HEK293T (cell line): ENCODE measurements at regions not wholly inside any gene's neighbourhood (a gene's known extent, or its start where the extent isn't known, plus 50 kb on each side); places are given as distances from the start of the nearest gene placed in this dataset.

Experiments
- CTCF ChIA-PET: fragments of 350-600 bp; formaldehyde crosslinking; extraction: SDS; loops from one replicate; lab custom pipeline; 2021; ENCODE audit warnings: antibody characterized with exemption, inconsistent platforms; lab: Yijun Ruan, JAX
- POLR2A ChIA-PET: fragments of 350-600 bp; formaldehyde crosslinking; extraction: SDS; loops from one replicate; lab custom pipeline; 2020; ENCODE audit warnings: antibody characterized with exemption, inconsistent platforms; lab: Yijun Ruan, JAX
- DNase-seq: peaks from one replicate; pipeline ENCODE4 v3.0.0; 2012; ENCODE audit warnings: mixed read lengths; ENCODE audit errors: extremely low spot score
- ARNT ChIP-seq: fragments of 450-650 bp; IDR thresholded peaks from 2 replicates; pipeline ENCODE4 v1.6.1; 2017; ENCODE audit warnings: mild to moderate bottlenecking
- BHLHE40 ChIP-seq: fragments of 450-650 bp; IDR thresholded peaks from 2 replicates; pipeline ENCODE4 v1.6.1; 2016; ENCODE audit warnings: mild to moderate bottlenecking, moderate library complexity, borderline replicate concordance
- CTBP1 ChIP-seq: fragments of 450-650 bp; IDR thresholded peaks from 2 replicates; pipeline ENCODE4 v1.6.1; 2016; ENCODE audit warnings: borderline replicate concordance
- ELF4 ChIP-seq: fragments of 450-650 bp; IDR thresholded peaks from 2 replicates; pipeline ENCODE4 v1.6.1; 2017; ENCODE audit warnings: antibody characterized with exemption
- FOXA1 ChIP-seq: fragments of 450-650 bp; IDR thresholded peaks from 2 replicates; pipeline ENCODE4 v1.6.1; 2016; ENCODE audit warnings: mild to moderate bottlenecking
- FOXK2 ChIP-seq: fragments of 450-650 bp; IDR thresholded peaks from 2 replicates; pipeline ENCODE4 v1.6.1; 2016; ENCODE audit warnings: mild to moderate bottlenecking
- FOXM1 ChIP-seq: fragments of 450-650 bp; IDR thresholded peaks from 2 replicates; pipeline ENCODE4 v1.6.1; 2017; ENCODE audit warnings: mild to moderate bottlenecking, borderline replicate concordance
- HDGF ChIP-seq: fragments of 450-650 bp; IDR thresholded peaks from 2 replicates; pipeline ENCODE4 v1.6.1; 2017; ENCODE audit warnings: antibody characterized with exemption, borderline replicate concordance
- L3MBTL2 ChIP-seq: fragments of 450-650 bp; conservative IDR thresholded peaks from 2 replicates; pipeline ENCODE4 v1.6.1; 2016; ENCODE audit warnings: mild to moderate bottlenecking
- LEF1 ChIP-seq: fragments of 450-650 bp; IDR thresholded peaks from 2 replicates; pipeline ENCODE4 v1.6.1; 2017; ENCODE audit warnings: mild to moderate bottlenecking, borderline replicate concordance
- NFRKB ChIP-seq: fragments of 450-650 bp; IDR thresholded peaks from 2 replicates; pipeline ENCODE4 v1.6.1; 2016; ENCODE audit warnings: mild to moderate bottlenecking, moderate library complexity
- SP1 ChIP-seq: fragments of 450-650 bp; IDR thresholded peaks from 2 replicates; pipeline ENCODE4 v1.6.1; 2017
- SUZ12 ChIP-seq: fragments of 450-650 bp; IDR thresholded peaks from 2 replicates; pipeline ENCODE4 v1.6.1; 2016; ENCODE audit warnings: mild to moderate bottlenecking
- TARDBP ChIP-seq: fragments of 450-650 bp; IDR thresholded peaks from 2 replicates; pipeline ENCODE4 v1.6.1; 2016
- ZNF384 ChIP-seq: fragments of 450-650 bp; IDR thresholded peaks from 2 replicates; pipeline ENCODE4 v1.6.1; 2016
- TF ChIP-seq, protein P1 (sequence below): fragments of 450-650 bp; IDR thresholded peaks from 2 replicates; pipeline ENCODE4 v1.6.1; 2016

DNA sequence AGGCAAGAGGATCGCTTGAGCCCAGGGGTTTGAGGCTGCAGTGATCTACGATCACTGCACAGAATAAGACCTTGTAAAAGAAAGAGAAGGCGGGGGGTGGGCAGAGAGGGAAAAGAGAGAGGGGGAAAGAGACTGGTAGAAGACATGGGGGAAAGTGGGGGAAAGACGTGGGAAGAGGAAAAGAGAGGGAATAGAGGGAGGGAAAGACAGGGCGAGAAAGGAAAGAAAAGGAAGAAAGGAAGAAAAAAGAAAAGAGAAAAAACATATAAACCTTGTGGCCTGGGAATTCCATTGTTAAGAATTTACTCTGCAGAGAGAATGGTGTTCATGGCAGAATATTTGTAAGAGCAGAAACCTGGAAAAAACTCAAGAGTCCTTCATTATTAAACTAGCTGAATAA is 120.4 kb downstream of the RMI2 start:
- TF ChIP-seq L3MBTL2 (no peak), FOXK2 (no peak), NFRKB (no peak), TARDBP (no peak), ZNF384 (no peak), SP1 (no peak), SUZ12 (no peak), FOXM1 (no peak), LEF1 (no peak), FOXA1 (no peak), ARNT (no peak), ELF4 (no peak), HDGF (no peak)
- TF ChIP-seq, protein P1, sequence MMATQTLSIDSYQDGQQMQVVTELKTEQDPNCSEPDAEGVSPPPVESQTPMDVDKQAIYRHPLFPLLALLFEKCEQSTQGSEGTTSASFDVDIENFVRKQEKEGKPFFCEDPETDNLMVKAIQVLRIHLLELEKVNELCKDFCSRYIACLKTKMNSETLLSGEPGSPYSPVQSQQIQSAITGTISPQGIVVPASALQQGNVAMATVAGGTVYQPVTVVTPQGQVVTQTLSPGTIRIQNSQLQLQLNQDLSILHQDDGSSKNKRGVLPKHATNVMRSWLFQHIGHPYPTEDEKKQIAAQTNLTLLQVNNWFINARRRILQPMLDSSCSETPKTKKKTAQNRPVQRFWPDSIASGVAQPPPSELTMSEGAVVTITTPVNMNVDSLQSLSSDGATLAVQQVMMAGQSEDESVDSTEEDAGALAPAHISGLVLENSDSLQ, result no peak
- no peak for DNase-seq
- ChIA-PET CTCF (no interaction called here), POLR2A (no interaction called here)

DNA sequence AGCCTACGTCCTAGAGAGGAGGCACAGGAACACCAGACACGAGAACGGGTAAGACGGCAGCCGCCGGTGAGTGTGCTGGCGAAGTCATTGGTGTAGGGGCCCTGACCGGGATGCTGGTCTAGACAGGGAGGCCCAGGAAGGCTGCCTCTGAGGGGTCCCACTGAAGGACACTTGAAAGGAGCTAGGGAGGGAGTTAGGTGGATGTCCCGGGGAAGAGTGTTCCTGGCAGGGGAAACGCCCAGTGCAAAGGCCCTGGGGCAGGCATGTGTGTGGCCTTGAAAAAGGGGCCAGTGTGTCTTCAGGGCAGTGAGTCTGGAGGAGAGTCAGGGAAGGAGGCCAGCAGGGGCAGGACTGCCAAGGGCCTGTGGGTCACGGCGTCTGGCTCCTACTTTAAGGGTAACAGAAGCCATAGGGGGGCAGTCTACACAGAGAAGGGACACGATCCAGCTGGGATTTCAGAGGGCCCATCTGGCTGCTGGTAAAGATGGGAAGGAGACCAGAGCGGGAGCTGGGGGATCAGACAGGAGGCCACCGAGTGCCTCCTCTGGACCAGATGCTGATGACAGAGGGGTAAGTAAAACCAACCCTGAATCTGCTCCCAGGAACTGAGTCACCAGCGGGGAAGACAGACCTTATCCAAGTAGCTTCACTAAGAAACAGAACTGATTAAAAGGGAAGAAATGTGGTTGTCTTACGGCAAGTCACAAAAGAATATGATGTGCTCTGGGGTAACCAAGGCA is 115.9 kb downstream of the LITAF start:
- TF ChIP-seq ARNT, result no peak
- no peak for TF ChIP-seq L3MBTL2
- ChIA-PET CTCF (no interaction called here), POLR2A (no interaction called here)
- no peak for DNase-seq

DNA sequence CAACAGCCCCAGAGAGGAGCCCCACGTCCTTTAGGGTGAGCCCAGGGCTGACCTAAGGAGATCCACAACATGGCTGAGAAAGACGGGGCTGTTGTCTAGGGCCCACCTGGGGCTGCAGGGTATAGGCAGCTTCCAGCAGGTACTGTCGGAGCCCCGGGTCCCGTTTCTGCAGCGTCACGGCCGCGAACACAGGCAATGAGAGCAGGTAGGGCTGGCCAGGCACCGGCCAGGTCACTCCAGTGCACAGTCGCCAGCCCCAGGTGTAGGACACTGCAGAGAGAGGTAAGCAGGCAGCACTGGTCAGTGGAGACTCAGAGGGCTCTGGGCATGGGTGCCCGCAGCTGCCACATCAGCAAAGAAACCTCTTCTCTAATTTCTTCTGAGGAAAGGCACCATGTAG is 115.2 kb downstream of the LITAF start:
- no peak for TF ChIP-seq BHLHE40
- TF ChIP-seq SP1, result no peak
- no peak for TF ChIP-seq SUZ12
- TF ChIP-seq ZNF384, result no peak
- no peak for TF ChIP-seq FOXK2
- TF ChIP-seq HDGF, result no peak
- POLR2A ChIA-PET, result no interaction called here
- CTCF ChIA-PET, result no interaction called here
- DNase-seq, result no peak

DNA sequence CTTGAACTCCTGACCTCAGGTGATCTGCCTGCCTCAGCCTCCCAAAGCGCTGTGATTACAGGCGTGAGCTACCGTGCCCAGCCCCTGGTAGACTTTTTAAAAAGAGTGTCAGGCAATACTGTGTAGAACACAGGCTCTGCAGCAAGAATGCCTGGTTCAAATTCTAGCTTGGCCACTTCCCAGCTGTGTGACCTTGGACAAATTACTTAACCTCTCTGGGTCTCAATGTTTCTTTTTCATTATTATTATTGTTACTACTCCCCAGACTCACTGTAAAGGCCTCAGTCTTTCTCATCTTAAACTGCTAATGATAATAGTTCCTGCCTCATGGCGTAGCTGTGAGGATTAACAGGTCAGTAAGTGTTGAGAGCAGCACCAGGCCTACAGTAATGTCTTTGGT is 114.3 kb downstream of the LITAF start:
- CTCF ChIA-PET, result no interaction called here
- no peak for DNase-seq
- POLR2A ChIA-PET, result no interaction called here
- TF ChIP-seq CTBP1 (no peak), ZNF384 (no peak), FOXA1 (no peak), SUZ12 (no peak), FOXM1 (no peak), ARNT (no peak), L3MBTL2 (no peak)
- TF ChIP-seq, protein P1, result no peak

DNA sequence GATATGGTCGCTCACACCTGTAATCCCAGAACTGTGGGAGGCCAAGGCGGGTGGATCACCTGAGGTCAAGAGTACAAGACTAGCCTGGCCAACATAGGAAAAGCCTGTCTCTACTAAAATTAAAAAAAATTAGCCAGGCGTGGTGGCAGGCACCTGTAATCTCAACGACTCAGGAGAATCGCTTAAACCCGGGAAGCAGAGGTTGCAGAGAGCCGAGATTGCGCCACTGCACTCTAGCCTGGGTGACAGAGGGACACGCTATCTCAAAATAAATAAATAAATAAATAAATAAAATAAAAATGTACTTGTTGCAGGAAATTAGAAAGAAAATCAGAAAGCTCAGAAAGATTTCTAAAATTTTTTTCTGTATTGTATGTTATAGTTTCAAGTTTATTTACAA is 113.9 kb downstream of the LITAF start:
- TF ChIP-seq NFRKB, result no peak
- TF ChIP-seq FOXM1, result no peak
- TF ChIP-seq FOXK2, result no peak
- TF ChIP-seq LEF1, result no peak
- TF ChIP-seq TARDBP, result no peak
- TF ChIP-seq HDGF, result no peak
- DNase-seq, result no peak
- ChIA-PET CTCF (interaction anchor here (0.7 kb wide), 1 partner anchor 393 kb away, joined by 4 read pairs; no protein-coding TSS in a partner anchor), POLR2A (no interaction called here)

DNA sequence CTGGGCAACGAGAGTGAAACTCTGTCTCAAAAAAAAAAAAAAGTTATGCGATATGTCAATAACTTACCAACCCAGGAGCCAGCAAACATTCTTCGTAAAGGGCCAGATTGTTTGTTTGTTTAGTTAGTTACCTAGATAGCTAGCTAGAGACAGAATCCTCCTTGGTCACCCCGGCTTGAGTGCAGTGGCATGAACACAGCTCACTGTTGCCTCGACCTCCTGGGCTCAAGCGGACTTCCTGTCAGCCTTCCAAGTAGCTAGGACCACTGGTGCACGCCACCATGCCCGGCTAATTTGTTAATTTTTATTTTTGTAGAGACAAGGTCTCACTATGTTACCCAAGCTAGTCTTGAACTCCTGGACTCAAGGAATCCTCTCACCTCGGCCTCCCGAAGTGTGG is 113.0 kb downstream of the LITAF start:
- CTCF ChIA-PET, result interaction anchor here (0.7 kb wide), 2 partner anchors 76 to 392 kb away, joined by 4 to 6 read pairs; no protein-coding TSS in a partner anchor
- TF ChIP-seq SUZ12, result no peak
- TF ChIP-seq HDGF, result no peak
- TF ChIP-seq FOXK2, result no peak
- no peak for TF ChIP-seq LEF1
- no peak for TF ChIP-seq ELF4
- TF ChIP-seq TARDBP, result no peak
- TF ChIP-seq BHLHE40, result no peak
- TF ChIP-seq, protein P1, result no peak
- DNase-seq, result no peak
- POLR2A ChIA-PET, result no interaction called here

DNA sequence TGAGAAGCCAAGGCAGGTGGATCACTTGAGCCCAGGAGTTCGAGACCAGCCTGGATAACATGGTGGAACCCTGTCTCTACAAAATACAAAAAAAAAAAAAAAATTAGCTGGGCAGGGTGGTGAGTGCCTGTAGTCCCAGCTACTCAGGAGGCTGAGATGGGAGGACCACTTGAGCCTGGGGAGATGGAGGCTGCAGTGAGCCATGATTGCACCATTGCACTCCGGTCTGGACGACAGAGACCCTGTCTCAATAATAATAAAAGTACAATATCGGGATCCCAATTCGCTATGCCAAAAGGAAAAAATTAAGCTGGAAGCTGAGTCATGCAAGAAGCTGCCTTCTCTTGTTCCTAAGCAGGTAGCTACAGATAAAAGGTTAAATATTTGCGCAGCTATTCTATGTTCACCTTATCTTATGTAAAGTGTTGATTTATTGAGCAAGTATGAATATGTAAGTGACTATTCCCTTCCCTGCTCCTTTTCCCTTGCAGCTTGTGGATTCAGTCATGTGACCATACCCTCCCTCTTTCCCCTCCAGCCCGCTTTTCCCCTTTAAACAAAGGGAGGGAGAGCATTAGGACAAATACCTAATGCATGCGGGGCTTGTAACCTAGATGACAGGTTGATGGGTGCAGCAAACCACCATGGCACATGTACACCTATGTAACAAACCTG is 112.0 kb downstream of the LITAF start:
- TF ChIP-seq ARNT (no peak), LEF1 (no peak), FOXA1 (no peak), ZNF384 (no peak), SP1 (no peak)
- no peak for DNase-seq
- POLR2A ChIA-PET, result no interaction called here
- CTCF ChIA-PET, result no interaction called here
